GM23338 (cell line): ENCODE measurements at regions not wholly inside any gene's neighbourhood (a gene's known extent, or its start where the extent isn't known, plus 50 kb on each side); places are given as distances from the start of the nearest gene placed in this dataset.

Source experiments
- ATAC-seq: fragments of 200-7000 bp; cut with Tn5 transposase; 3 replicates; pipeline ENCODE4 v1.9.1; 2020
- DNase-seq: peaks from one replicate; pipeline ENCODE4 v3.0.0-alpha.2; 2015; ENCODE audit warnings: low spot score
- H2AFZ ChIP-seq: fragments of 200-600 bp; sonication (generic); 2 replicates; pipeline ENCODE4 v1.8.0; 2016; ENCODE audit warnings: antibody characterized with exemption, mild to moderate bottlenecking, moderate library complexity
- H3F3A ChIP-seq: fragments of 200-600 bp; sonication (generic); replicated peaks from 2 replicates; pipeline ENCODE4 v1.8.0; 2017; ENCODE audit warnings: antibody characterized with exemption, mixed run types, low read depth
- H3K27ac ChIP-seq: fragments of 200-600 bp; sonication (generic); 2 replicates; pipeline ENCODE4 v1.6.1; 2016; ENCODE audit warnings: low read depth
- H3K27me3 ChIP-seq: fragments of 200-600 bp; sonication (generic); 2 replicates; pipeline ENCODE4 v1.8.0; 2016; ENCODE audit warnings: mild to moderate bottlenecking, mixed run types, moderate library complexity; ENCODE audit not compliant: insufficient read depth
- H3K36me3 ChIP-seq: fragments of 200-600 bp; sonication (generic); 2 replicates; pipeline ENCODE4 v1.8.0; 2016; ENCODE audit warnings: mild to moderate bottlenecking; ENCODE audit not compliant: insufficient read depth
- H3K4me1 ChIP-seq: fragments of 200-600 bp; sonication (generic); 2 replicates; pipeline ENCODE4 v1.8.0; 2016; ENCODE audit warnings: mild to moderate bottlenecking, moderate library complexity; ENCODE audit not compliant: insufficient read depth
- H3K4me2 ChIP-seq: fragments of 200-600 bp; sonication (generic); 2 replicates; pipeline ENCODE4 v1.7.1; 2017; ENCODE audit warnings: mixed run types
- H3K4me3 ChIP-seq: fragments of 200-600 bp; sonication (generic); 2 replicates; pipeline ENCODE4 v1.6.1; 2016; ENCODE audit warnings: mixed run types
- H3K79me2 ChIP-seq: fragments of 200-600 bp; sonication (generic); replicated peaks from 2 replicates; pipeline ENCODE4 v1.8.0; 2017; ENCODE audit warnings: mild to moderate bottlenecking; ENCODE audit not compliant: insufficient read depth
- H3K9me2 ChIP-seq: fragments of 200-600 bp; sonication (generic); 2 replicates; pipeline ENCODE4 v1.8.0; 2017; ENCODE audit not compliant: insufficient read depth
- H4K20me1 ChIP-seq: fragments of 200-600 bp; sonication (generic); replicated peaks from 2 replicates; pipeline ENCODE4 v1.8.0; 2017; ENCODE audit warnings: mild to moderate bottlenecking; ENCODE audit not compliant: insufficient read depth
- H3K27ac Mint-ChIP-seq: 2 replicates; pipeline ENCODE4 v1.8.0; 2020; ENCODE audit warnings: inconsistent platforms, mild to moderate bottlenecking, moderate library complexity, mixed read lengths
- H3K27me3 Mint-ChIP-seq: 3 replicates; pipeline ENCODE4 v1.8.0; 2022; ENCODE audit warnings: low read depth, mild to moderate bottlenecking, moderate library complexity, mixed read lengths, inconsistent platforms; ENCODE audit not compliant: insufficient read depth, poor library complexity
- H3K36me3 Mint-ChIP-seq: 3 replicates; pipeline ENCODE4 v1.8.0; 2021; ENCODE audit warnings: low read depth, mild to moderate bottlenecking, inconsistent platforms, moderate library complexity, mixed read lengths
- H3K4me1 Mint-ChIP-seq: 3 replicates; pipeline ENCODE4 v1.8.0; 2020; ENCODE audit warnings: mild to moderate bottlenecking, inconsistent platforms, mixed read lengths
- H3K4me3 Mint-ChIP-seq: 3 replicates; pipeline ENCODE4 v1.8.0; 2021; ENCODE audit warnings: moderate library complexity, mild to moderate bottlenecking, inconsistent platforms, mixed read lengths
- H3K9me3 Mint-ChIP-seq: 3 replicates; pipeline ENCODE4 v1.8.0; 2020; ENCODE audit warnings: moderate library complexity, mild to moderate bottlenecking, inconsistent platforms, mixed read lengths
- CREB1 ChIP-seq: fragments of 250-450 bp; sonication (Bioruptor Pico); IDR thresholded peaks from 2 replicates; pipeline ENCODE4 v1.5.0; 2020; ENCODE audit warnings: low read depth, mild to moderate bottlenecking, moderate library complexity
- CTCF ChIP-seq, 2 experiments: fragments of 200-600 bp in 1 of 2; sonication (generic) in 1 of 2; conservative IDR thresholded peaks; 2 replicates each; pipeline versions ENCODE4 v1.5.1 to v1.6.1; 2016 to 2017; ENCODE audit warnings: antibody characterized with exemption in 2 of 2, low read depth in 2 of 2, mild to moderate bottlenecking in 2 of 2, moderate library complexity in 1 of 2
- EZH2 ChIP-seq: fragments of 200-600 bp; sonication (generic); IDR thresholded peaks from one replicate; pipeline ENCODE4 v1.8.0; 2017; ENCODE audit warnings: antibody characterized with exemption, mild to moderate bottlenecking, low read depth; ENCODE audit not compliant: unreplicated experiment
- EZH2phosphoT487 ChIP-seq: fragments of 200-600 bp; sonication (generic); IDR thresholded peaks from one replicate; pipeline ENCODE4 v1.8.1; 2018; ENCODE audit warnings: antibody characterized with exemption; ENCODE audit not compliant: unreplicated experiment
- JUNB ChIP-seq: IDR thresholded peaks from one replicate; pipeline ENCODE4 v1.6.1; 2016; ENCODE audit warnings: antibody characterized with exemption; ENCODE audit not compliant: unreplicated experiment
- NANOG ChIP-seq: IDR thresholded peaks from 2 replicates; pipeline ENCODE4 v1.6.1; 2016; ENCODE audit warnings: antibody characterized with exemption, borderline replicate concordance
- POLR2AphosphoS5 ChIP-seq: IDR thresholded peaks from 2 replicates; pipeline ENCODE4 v1.6.1; 2016; ENCODE audit warnings: antibody characterized with exemption, low read depth
- REST ChIP-seq: IDR thresholded peaks from one replicate; pipeline ENCODE4 v1.6.1; 2018; ENCODE audit warnings: antibody characterized with exemption; ENCODE audit not compliant: unreplicated experiment
- STAT1 ChIP-seq: IDR thresholded peaks from one replicate; pipeline ENCODE4 v1.6.1; 2016; ENCODE audit warnings: antibody characterized with exemption; ENCODE audit not compliant: unreplicated experiment
- ZNF331 ChIP-seq: fragments of 250-450 bp; sonication (Bioruptor Pico); IDR thresholded peaks from 2 replicates; pipeline ENCODE4 v1.5.0; 2020; ENCODE audit warnings: low read depth, mild to moderate bottlenecking, moderate library complexity
- ZNF462 ChIP-seq: fragments of 250-450 bp; sonication (Bioruptor Pico); IDR thresholded peaks from 2 replicates; pipeline ENCODE4 v1.5.0; 2020; ENCODE audit warnings: mild to moderate bottlenecking, moderate library complexity

DNA sequence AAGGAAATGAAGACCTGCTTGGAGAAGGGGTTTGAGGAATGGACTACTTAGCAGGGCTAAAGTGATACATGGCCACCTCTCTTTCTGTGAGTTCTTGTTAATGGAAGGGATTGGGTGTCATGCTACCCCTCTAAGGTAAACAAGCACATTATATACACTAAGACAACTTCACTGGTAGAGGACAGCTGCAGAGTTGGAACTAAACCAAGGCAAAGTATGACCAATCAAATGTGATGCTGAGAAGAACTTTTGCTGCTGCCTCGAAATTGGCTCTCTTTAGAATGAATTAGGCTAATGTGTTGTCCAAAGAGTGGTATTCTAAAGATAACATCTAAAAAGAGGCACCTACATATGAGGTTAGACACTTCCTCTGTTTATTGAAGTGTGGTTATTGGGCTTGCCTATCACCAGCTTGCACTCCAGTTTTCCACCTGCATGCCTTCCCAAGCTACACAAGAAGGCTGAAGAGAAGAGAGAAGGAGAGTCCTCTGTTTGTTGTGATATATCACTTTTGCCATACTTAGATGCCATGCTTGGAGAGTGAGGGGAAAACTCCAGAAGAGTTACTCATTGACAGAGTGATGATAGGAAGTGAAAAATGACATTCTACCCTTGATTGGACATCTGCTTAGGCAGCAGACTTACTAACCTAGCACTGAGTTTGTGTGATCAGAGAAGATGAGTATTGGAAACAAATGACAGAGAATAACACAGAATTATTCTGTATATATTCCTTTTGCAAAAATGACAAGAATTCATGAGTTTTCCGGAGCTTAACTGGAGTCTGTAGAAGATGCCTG, 536.1 kb downstream of the ZNF608 start:
- ATAC-seq (no peak), DNase-seq (no peak)
- Histone ChIP-seq H3K79me2 (no peaks in the 10 kb centered on the region), H3F3A (no peaks in the 10 kb centered on the region), H3K27ac (no peak overlapping the region), H3K9me2 (peaks cover 9% of the 10 kb centered on the region), H2AFZ (no peak overlapping the region), H3K36me3 (peaks cover 14% of the 10 kb centered on the region), H3K4me1 (no peaks in the 10 kb centered on the region), H4K20me1 (no peaks in the 10 kb centered on the region), H3K4me3 (no peak overlapping the region), H3K4me2 (no peak overlapping the region), H3K27me3 (no peaks in the 10 kb centered on the region)
- peaks cover 67% of the 10 kb centered on the region for H3K9me3 Mint-ChIP-seq
- no peaks in the 10 kb centered on the region for H3K4me1 Mint-ChIP-seq
- no peak for TF ChIP-seq NANOG
- no peak for TF ChIP-seq CREB1 (CRISPR knock-in tag)
- TF ChIP-seq CTCF (conservative IDR thresholded peaks at IDR 0.05; ENCODE audit: low read depth in 2 of 2): no peak
- no peak for TF ChIP-seq EZH2
- no peak for TF ChIP-seq ZNF462 (CRISPR knock-in tag)
- TF ChIP-seq EZH2phosphoT487: no peak
- TF ChIP-seq JUNB: no peak
- TF ChIP-seq ZNF331 (CRISPR knock-in tag): no peak
- TF ChIP-seq POLR2AphosphoS5: no peak
- no peak for TF ChIP-seq REST
- no peak for TF ChIP-seq STAT1
- H3K36me3 Mint-ChIP-seq: peaks cover 51% of the 10 kb centered on the region
- no peaks in the 10 kb centered on the region for H3K27me3 Mint-ChIP-seq
- no peak overlapping the region for H3K27ac Mint-ChIP-seq
- H3K4me3 Mint-ChIP-seq: no peak overlapping the region
